Skeletal muscle tissue (tissue), 3 donors: ENCODE measurements at regions not wholly inside any gene's neighbourhood (a gene's known extent, or its start where the extent isn't known, plus 50 kb on each side); places are given as distances from the start of the nearest gene placed in this dataset.
"Not testable (repeated sequence)": the region's sequence is repeated elsewhere in the genome, so short reads cannot be mapped to it uniquely, and the experiment has no call there.

ENCODE experiments used
- H3K27ac ChIP-seq: one replicate; pipeline ENCODE4 v1.7.0; 2013; ENCODE audit warnings: mild to moderate bottlenecking, low read depth, low read length, inconsistent platforms
- H3K27me3 ChIP-seq, 3 donors: one replicate each; pipeline ENCODE4 v1.7.0; 2013; ENCODE audit warnings: low read length in 3 of 3; ENCODE audit not compliant: control insufficient read depth in 3 of 3, insufficient read depth in 3 of 3
- H3K36me3 ChIP-seq, 3 donors: one replicate each; pipeline ENCODE4 v1.7.0; 2013; ENCODE audit warnings: low read length in 3 of 3; ENCODE audit not compliant: control insufficient read depth in 3 of 3, insufficient read depth in 3 of 3
- H3K4me1 ChIP-seq, 3 donors: one replicate each; pipeline ENCODE4 v1.7.0; 2013; ENCODE audit warnings: low read length in 3 of 3, mild to moderate bottlenecking in 3 of 3; ENCODE audit not compliant: control insufficient read depth in 3 of 3, insufficient read depth in 3 of 3
- H3K4me3 ChIP-seq, 3 donors: one replicate each; pipeline ENCODE4 v1.7.0; 2013; ENCODE audit warnings: low read length in 3 of 3
- H3K9ac ChIP-seq, 3 donors: one replicate each; pipeline ENCODE4 v1.7.0; 2013; ENCODE audit warnings: low read length in 3 of 3, mild to moderate bottlenecking in 3 of 3, moderate library complexity in 2 of 3, low read depth in 1 of 3
- H3K9me3 ChIP-seq, 3 donors: one replicate each; pipeline ENCODE4 v1.7.0; 2013; ENCODE audit warnings: low read length in 3 of 3; ENCODE audit not compliant: control insufficient read depth in 3 of 3
- donor health status: Osteomylitis.

DNA sequence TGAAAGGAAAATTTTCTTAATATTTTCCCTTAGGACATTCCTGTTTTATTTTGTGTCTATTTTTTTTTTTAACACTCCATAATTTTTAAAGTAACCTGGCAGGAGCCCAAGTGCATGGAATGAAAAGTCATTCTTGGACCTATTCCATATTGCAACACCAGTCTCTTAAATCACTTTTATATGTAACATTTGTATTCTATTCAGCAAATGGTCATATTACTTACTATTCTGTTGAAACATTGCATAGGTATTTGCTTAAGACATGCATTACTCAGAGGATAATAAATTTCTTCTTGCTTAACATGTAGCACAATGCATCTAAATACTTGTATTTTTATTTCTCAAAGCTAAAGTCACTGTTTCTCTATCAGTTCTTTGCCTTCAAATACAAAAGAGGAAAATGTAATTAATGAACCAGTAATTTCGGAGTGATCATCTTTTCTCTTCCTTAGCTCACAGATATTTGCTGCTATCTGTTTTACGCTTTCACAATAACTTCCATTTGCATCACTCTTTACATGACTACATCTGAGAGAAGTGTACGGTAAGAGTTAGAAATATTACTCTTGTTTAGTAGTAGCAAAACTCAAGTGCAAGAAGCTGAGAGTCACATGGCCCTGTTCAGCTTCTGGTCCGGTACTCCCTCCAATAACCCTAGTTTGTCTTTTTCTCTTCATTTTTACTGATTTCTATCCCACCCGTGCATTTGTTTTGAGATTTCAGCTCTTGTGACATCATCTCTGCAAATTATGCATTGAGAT, 394.8 kb downstream of the USP25 start:
- H3K9me3 ChIP-seq = no peaks in the 10 kb centered on the region
- no peak overlapping the region for H3K4me3 ChIP-seq
- no peaks in the 10 kb centered on the region for H3K36me3 ChIP-seq
- no peak overlapping the region for H3K9ac ChIP-seq
- peaks cover 0 to 2% (median 0%) of the 10 kb centered on the region in 3 donors for H3K4me1 ChIP-seq
- peak overlapping the region; percentile 26 for H3K27ac ChIP-seq
- H3K27me3 ChIP-seq = no peaks in the 10 kb centered on the region

DNA sequence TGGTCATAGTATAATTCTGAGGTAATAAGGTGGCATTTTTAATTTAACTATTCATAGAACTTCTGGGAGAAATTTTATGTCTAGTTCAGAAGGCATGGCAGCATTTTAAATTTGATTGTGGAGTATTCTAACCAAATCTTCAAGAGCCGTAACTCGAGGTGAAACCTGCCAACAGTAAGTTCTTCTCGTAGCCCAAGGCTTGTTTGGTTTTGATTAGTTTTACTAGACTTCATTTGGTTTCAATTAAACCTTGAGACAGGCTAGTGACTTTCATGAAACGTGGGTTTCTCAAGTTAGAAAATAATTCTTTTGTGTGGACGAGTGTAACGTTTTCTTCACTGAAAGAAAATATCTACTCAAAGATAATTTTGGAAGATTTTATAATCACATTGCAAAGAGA, 395.5 kb downstream of the USP25 start:
- Histone ChIP-seq H3K27ac (peak overlapping the region; percentile 26), H3K27me3 (no peaks in the 10 kb centered on the region), H3K4me3 (no peak overlapping the region)

DNA sequence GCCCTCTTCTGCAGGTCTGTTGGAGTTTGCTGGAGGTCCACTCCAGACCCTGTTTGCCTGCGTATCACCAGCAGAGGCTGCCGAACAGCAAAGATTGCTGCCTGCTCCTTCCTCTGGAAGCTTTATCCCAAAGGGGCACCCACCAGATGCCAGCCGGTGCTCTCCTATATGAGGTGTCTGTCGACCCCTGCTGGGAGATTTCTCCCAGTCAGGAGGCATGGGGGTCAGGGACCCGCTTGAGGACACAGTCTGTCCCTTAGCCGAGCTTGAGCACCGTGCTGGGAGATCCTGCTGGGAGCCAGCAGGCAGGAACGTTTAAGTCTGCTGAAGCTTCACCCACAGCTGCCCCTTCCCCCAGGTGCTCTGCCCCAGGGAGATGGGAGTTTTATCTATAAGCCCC, 402.7 kb downstream of the USP25 start:
- not testable (repeated sequence) for H3K27me3 ChIP-seq, H3K4me3 ChIP-seq, H3K9ac ChIP-seq, H3K9me3 ChIP-seq, H3K27ac ChIP-seq, H3K36me3 ChIP-seq, H3K4me1 ChIP-seq

More for the DNA sequence above, 395.5 kb downstream of the USP25 start:
- Histone ChIP-seq H3K4me1 (peaks cover 0 to 2% (median 0%) of the 10 kb centered on the region in 3 donors), H3K9ac (no peak overlapping the region), H3K9me3 (no peaks in the 10 kb centered on the region), H3K36me3 (no peaks in the 10 kb centered on the region)

DNA sequence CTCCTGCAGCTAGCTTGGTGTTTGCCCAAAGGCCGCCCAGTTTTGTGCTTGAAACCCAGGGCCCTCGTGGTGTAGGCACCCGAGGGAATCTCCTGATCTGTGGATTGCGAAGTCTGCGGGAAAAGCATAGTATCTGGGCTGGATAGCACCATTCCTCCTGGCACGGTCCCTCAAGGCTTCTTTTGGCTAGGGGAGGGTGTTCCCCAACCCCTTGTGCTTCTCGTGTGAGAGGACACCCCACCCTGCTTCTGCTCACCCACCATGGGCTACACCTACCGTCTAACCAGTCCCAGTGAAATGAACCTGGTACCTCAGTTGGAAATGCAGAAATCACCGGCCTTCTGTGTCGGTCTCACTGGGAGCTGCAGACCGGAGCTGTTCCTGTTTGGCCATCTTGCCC, 403.5 kb downstream of the USP25 start:
- H3K9ac ChIP-seq = no peak overlapping the region
- no peaks in the 10 kb centered on the region for H3K4me1 ChIP-seq
- no peak overlapping the region for H3K4me3 ChIP-seq
- H3K9me3 ChIP-seq = no peaks in the 10 kb centered on the region
- H3K27ac ChIP-seq = no peak overlapping the region
- H3K27me3 ChIP-seq = peaks cover 0 to 2% (median 0%) of the 10 kb centered on the region in 3 donors
- H3K36me3 ChIP-seq = no peaks in the 10 kb centered on the region

DNA sequence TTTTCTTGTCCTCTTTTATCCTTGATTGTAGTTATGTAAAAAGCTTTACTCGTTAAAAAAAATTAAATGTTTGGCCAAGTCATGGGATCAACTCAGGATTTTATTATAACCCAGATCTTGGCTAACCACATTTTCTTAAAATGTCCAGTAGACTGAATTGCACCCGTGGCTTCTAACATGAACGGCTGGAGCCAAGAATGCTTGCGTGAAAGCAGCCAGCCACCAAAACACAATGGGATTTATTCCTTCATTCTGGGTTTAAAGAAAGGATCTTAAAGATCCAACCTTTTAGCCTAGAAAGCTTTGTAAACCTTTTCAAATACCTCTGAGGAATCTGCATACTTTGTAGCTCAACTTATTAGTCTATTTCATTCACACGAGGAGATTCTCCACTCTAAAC, 404.4 kb downstream of the USP25 start:
- no peaks in the 10 kb centered on the region for H3K9me3 ChIP-seq
- no peak overlapping the region for H3K9ac ChIP-seq
- H3K36me3 ChIP-seq = no peaks in the 10 kb centered on the region
- peak overlapping the region in 1 of 3 donors; percentile 19 for H3K4me3 ChIP-seq
- H3K27ac ChIP-seq = no peak overlapping the region
- no peaks in the 10 kb centered on the region for H3K4me1 ChIP-seq
- peaks cover 0 to 2% (median 0%) of the 10 kb centered on the region in 3 donors for H3K27me3 ChIP-seq

DNA sequence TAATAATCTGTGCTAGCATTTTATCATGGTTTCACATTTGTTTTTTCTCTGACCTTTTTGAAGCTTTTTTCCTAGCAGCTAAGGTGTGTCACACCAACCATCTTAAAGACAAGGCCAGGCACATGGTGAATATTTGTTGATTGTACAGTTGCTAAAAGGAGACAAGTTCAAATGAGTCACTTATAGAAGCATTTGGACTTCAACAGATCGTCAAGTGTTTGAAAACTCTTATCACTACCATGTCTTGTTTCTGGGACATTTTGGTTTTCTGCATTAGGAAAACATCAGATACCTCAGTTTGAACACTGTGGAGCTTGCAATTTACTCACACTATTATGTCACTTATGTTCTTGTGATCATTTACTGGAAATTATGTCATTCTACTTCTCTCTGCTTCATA, 407.3 kb downstream of the USP25 start:
- H3K9ac ChIP-seq = no peak overlapping the region
- no peak overlapping the region for H3K27ac ChIP-seq
- H3K9me3 ChIP-seq = no peaks in the 10 kb centered on the region
- no peaks in the 10 kb centered on the region for H3K36me3 ChIP-seq
- H3K4me3 ChIP-seq = no peak overlapping the region
- no peaks in the 10 kb centered on the region for H3K4me1 ChIP-seq
- H3K27me3 ChIP-seq = peaks cover 0 to 2% (median 0%) of the 10 kb centered on the region in 3 donors

DNA sequence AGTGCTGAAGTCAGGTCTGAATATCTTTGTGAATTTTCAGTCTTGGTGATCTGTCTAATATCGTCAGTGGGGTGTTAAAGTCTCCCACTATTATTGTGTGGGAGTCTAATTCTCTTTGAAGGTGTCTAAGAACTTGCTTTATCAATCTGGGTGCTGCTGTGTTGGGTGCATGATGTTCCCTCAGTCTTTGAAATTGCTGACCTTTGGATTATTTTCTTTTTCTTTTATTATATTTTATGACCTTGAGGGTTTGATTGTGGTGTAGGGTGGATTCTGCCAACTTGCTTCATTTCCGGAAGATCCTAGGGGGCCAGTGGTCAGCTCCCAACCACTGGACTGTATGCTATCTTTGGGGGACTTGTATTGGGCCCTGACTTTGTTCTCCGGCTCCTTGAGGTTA, 415.3 kb downstream of the USP25 start:
- Histone ChIP-seq H3K9me3 (no peaks in the 10 kb centered on the region), H3K9ac (no peak overlapping the region), H3K36me3 (no peaks in the 10 kb centered on the region), H3K27me3 (no peaks in the 10 kb centered on the region), H3K4me1 (no peaks in the 10 kb centered on the region), H3K27ac (no peak overlapping the region), H3K4me3 (no peak overlapping the region)

DNA sequence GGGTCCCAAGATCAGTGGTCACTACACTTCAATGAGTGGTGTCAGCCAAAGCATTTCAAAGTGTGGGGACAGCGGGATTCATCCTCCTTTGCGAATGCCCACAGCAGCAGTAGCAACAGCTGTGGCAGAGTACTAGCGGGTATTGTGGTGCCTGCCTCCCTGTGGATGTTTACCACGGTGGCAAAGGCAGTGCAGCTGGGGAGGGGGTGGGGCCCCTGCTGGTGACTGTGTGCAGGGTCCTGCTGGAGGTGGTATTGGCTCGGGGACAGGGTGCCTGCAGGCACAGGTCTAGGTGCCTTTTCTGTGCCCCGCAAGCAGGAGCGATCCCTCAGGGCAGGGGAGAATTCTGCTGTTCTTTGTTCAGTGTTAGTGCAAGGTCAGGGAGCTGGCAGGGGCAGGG, 415.7 kb downstream of the USP25 start:
- Histone ChIP-seq H3K27ac (no peak overlapping the region), H3K9me3 (no peaks in the 10 kb centered on the region), H3K4me1 (no peaks in the 10 kb centered on the region), H3K27me3 (no peaks in the 10 kb centered on the region), H3K4me3 (no peak overlapping the region), H3K9ac (no peak overlapping the region), H3K36me3 (no peaks in the 10 kb centered on the region)

DNA sequence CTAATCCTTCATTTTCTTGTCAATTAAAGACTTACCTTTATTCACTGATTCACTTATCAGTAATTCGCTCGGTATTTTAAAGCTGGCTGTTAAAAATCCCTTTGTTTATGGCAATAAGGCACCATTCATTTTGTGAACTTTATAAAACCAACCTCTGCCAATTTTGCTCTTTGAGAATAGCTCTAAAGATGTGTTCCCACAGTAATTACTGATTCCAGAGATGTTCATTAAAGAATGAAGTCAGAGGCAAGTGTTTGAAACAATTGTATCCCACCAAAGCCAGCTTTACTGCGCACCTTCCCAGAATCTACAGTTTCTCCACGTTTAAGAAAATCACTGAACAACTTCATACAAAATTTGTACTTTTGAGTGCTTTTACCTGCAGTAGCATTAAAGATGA, 424.5 kb downstream of the USP25 start:
- Histone ChIP-seq H3K27me3 (no peaks in the 10 kb centered on the region), H3K27ac (no peak overlapping the region), H3K4me3 (no peak overlapping the region), H3K36me3 (no peaks in the 10 kb centered on the region), H3K9me3 (no peaks in the 10 kb centered on the region), H3K9ac (no peak overlapping the region), H3K4me1 (no peaks in the 10 kb centered on the region)

DNA sequence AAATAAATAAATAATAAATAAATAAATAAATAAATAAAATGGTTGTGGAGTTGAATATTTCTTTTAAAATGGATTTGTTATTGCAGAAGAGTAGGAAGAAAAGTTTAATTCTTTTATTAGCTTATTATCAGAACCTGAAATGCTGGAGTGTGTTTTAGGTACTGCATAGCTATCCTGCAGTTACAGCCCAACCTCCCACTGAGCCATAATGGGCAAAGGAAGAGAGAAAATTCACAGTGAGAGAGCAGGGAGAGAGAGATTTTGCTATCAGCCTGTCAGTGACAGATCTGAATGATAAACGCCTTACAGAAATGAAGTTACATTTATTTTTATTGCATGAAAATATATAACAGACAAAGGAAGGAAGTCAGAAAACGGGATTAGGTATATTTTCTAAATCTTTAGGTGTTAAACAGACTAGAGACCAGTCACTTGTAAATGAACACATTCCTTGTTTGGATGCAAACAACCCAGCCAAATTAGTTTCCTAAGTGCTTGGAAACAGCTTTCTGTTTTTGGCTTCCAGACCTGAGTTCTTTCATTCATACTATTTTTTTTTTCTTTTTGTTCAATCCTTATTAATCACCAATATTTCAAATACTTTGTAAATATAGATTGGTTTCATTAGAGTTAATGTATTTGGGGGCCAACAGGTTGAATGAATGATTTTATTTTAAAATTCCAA, 425.3 kb downstream of the USP25 start:
- Histone ChIP-seq H3K36me3 (no peaks in the 10 kb centered on the region), H3K27ac (no peak overlapping the region), H3K27me3 (no peaks in the 10 kb centered on the region), H3K4me3 (no peak overlapping the region), H3K9me3 (no peaks in the 10 kb centered on the region), H3K9ac (no peak overlapping the region), H3K4me1 (no peaks in the 10 kb centered on the region)
